Ascending aorta (tissue), 2 donors: ENCODE measurements at regions not wholly inside any gene's neighbourhood (a gene's known extent, or its start where the extent isn't known, plus 50 kb on each side); places are given as distances from the start of the nearest gene placed in this dataset.

ENCODE experiments used
- DNase-seq, 2 donors: peaks; one replicate each; pipeline ENCODE4 v3.0.0-alpha.2; 2019; ENCODE audit warnings: low spot score in 2 of 2
- H3K27ac ChIP-seq, 2 donors: fragments of 200-600 bp; sonication (generic); one replicate each; pipeline ENCODE4 v1.5.1; 2016 to 2017; ENCODE audit warnings: mild to moderate bottlenecking in 1 of 2
- H3K27me3 ChIP-seq: fragments of 200-600 bp; sonication (generic); one replicate; pipeline ENCODE4 v1.5.1; 2017
- H3K36me3 ChIP-seq, 2 donors: fragments of 200-600 bp; sonication (generic); one replicate each; pipeline ENCODE4 v1.5.1; 2016
- H3K4me1 ChIP-seq, 2 donors: fragments of 200-600 bp; sonication (generic); one replicate each; pipeline ENCODE4 v1.5.1; 2016 to 2017; ENCODE audit warnings: mild to moderate bottlenecking in 1 of 2
- H3K4me3 ChIP-seq, 2 donors: fragments of 200-600 bp; sonication (generic); one replicate each; pipeline ENCODE4 v1.5.1; 2016 to 2017; ENCODE audit warnings: mild to moderate bottlenecking in 1 of 2
- H3K9me3 ChIP-seq, 2 donors: fragments of 200-600 bp; sonication (generic); one replicate each; pipeline ENCODE4 v1.5.1; 2016
- CTCF ChIP-seq, 3 experiments: fragments of 200-600 bp in 2 of 3; fragments of 450-650 bp in 1 of 3; sonication (generic) in 2 of 3; IDR thresholded peaks; one replicate each; pipeline ENCODE4 v1.5.1; 2016 to 2019; ENCODE audit warnings: antibody characterized with exemption in 3 of 3, mild to moderate bottlenecking in 1 of 3, moderate library complexity in 1 of 3
- intact Hi-C: fragments of 100-400 bp; cut with DNase I; formaldehyde crosslinking; loops from one replicate; pipeline ENCODE4 v1.15.1; 2023

DNA sequence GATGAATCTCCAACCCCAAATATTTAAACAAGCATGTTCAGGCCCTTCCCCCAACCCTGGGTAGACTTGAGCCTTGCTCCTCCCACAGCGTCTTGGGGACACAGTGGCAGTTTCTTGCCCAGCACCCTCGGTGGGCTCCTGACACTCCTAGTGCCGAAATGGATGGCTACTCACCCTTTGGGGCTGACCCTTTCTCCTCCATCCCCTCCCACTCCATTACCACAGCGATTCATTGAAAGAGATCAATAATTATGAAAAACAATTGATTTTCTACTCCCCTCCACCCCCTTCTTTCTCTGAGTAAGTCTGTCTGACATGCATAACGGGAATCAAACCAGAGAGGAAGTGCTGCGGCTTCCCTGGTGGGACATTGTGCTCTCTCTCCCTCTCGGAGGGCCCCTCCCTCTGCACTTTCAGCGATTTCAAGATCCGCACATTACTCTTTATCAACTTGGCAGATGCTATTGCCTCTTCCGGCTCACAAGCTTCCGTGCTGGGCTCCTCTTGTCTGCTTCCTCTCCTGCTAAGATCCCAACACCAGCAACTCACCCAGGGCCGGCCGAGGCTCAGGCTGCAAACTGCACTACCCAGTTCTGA lies 79.0 kb upstream of the PLXNA4 start:
- intact Hi-C loops, result no loop called here
- DNase-seq, result peak in 1 of 2 donors; percentile 69
- Histone ChIP-seq H3K9me3 (no peaks in the 10 kb centered on the region), H3K4me3 (no peak overlapping the region), H3K4me1 (no peaks in the 10 kb centered on the region), H3K27ac (no peak overlapping the region), H3K27me3 (no peaks in the 10 kb centered on the region), H3K36me3 (no peaks in the 10 kb centered on the region)
- TF ChIP-seq CTCF (IDR thresholded peaks at IDR 0.05), result no peak

DNA sequence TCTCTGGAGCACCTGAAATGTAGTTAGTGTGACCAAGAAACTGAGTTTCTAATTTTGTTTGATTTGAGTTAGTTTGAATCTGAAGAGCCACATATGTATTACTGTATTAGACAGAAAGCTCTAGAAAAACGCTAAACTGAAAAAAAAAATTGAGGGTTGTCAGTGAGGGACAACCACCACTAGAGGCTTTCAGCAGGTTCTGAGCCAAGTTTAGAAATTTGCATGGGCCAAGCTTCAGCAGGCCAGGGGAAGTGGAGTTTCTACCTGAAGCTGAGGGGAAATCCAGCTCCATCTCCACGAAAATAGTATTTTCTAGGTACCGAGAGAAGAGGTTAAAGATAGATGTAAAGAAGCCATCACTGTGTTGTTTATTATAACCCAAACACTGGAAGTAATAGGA lies 77.9 kb upstream of the PLXNA4 start:
- H3K27me3 ChIP-seq, result no peaks in the 10 kb centered on the region

GRCh38 chr7:132653366-132653930 lies 77.2 kb upstream of the PLXNA4 start:
- Histone ChIP-seq H3K4me3 (no peak overlapping the region), H3K9me3 (no peaks in the 10 kb centered on the region), H3K4me1 (no peaks in the 10 kb centered on the region), H3K36me3 (no peaks in the 10 kb centered on the region), H3K27ac (no peak overlapping the region), H3K27me3 (no peaks in the 10 kb centered on the region)
- intact Hi-C loops, result no loop called here
- DNase-seq, result no peak
- TF ChIP-seq CTCF (IDR thresholded peaks at IDR 0.05), result no peak

More for the DNA sequence above, 77.9 kb upstream of the PLXNA4 start:
- intact Hi-C loops, result no loop called here
- no peaks in the 10 kb centered on the region for H3K4me1 ChIP-seq
- H3K36me3 ChIP-seq, result no peaks in the 10 kb centered on the region
- H3K4me3 ChIP-seq, result no peak overlapping the region
- peak in 1 of 3 experiments; percentile 15 for TF ChIP-seq CTCF (IDR thresholded peaks at IDR 0.05)
- H3K9me3 ChIP-seq, result no peaks in the 10 kb centered on the region
- DNase-seq, result no peak
- no peak overlapping the region for H3K27ac ChIP-seq

- no peak for DNase-seq
- TF ChIP-seq CTCF (IDR thresholded peaks at IDR 0.05), result no peak
- H3K4me1 ChIP-seq, result no peaks in the 10 kb centered on the region
- H3K27ac ChIP-seq, result no peak overlapping the region
- intact Hi-C loops, result no loop called here
- H3K27me3 ChIP-seq, result no peaks in the 10 kb centered on the region
- no peaks in the 10 kb centered on the region for H3K9me3 ChIP-seq
- no peaks in the 10 kb centered on the region for H3K36me3 ChIP-seq
- no peak overlapping the region for H3K4me3 ChIP-seq
Observed at GRCh38 chr7:132652507-132652906, 76.2 kb upstream of the PLXNA4 start.

- no peaks in the 10 kb centered on the region for H3K27me3 ChIP-seq
- no peak for DNase-seq
- H3K36me3 ChIP-seq, result no peaks in the 10 kb centered on the region
- H3K27ac ChIP-seq, result no peak overlapping the region
- H3K9me3 ChIP-seq, result no peaks in the 10 kb centered on the region
- H3K4me3 ChIP-seq, result no peak overlapping the region
- TF ChIP-seq CTCF (IDR thresholded peaks at IDR 0.05), result no peak
- intact Hi-C loops, result no loop called here
- H3K4me1 ChIP-seq, result no peaks in the 10 kb centered on the region
Observed at GRCh38 chr7:132650498-132650897, 74.2 kb upstream of the PLXNA4 start.
